IMR-90 (cell line): ENCODE measurements at regions not wholly inside any gene's neighbourhood (a gene's known extent, or its start where the extent isn't known, plus 50 kb on each side); places are given as distances from the start of the nearest gene placed in this dataset.

Experiments used
- ATAC-seq: fragments of 200-7000 bp; cut with Tn5 transposase; 2 replicates; pipeline ENCODE4 v1.9.1; 2020; ENCODE audit warnings: low read depth, mild to moderate bottlenecking, moderate library complexity
- BruUV-seq: library from RNA; stranded (reverse); fragments of 400-500 nt; replicated peaks from 2 replicates; lab custom pipeline; 2021; lab: Mats Ljungman, UMichigan
- CTCF ChIA-PET: fragments of 300-600 bp; formaldehyde crosslinking; extraction: SDS; loops from one replicate; lab custom pipeline; 2021; ENCODE audit warnings: antibody characterized with exemption; lab: Yijun Ruan, JAX
- POLR2A ChIA-PET: fragments of 300-600 bp; sonication (Branson Sonifier 250); formaldehyde crosslinking; loops from one replicate; lab custom pipeline; 2022; ENCODE audit warnings: antibody characterized with exemption; ENCODE audit not compliant: unreplicated experiment; lab: Charles Lee
- DNase-seq: peaks from one replicate; pipeline ENCODE4 v3.0.0; 2013
- H2AFZ ChIP-seq: replicated peaks from 2 replicates; pipeline ENCODE3; 2013; ENCODE audit warnings: low read length, mild to moderate bottlenecking; ENCODE audit not compliant: poor library complexity
- H2AK5ac ChIP-seq: 2 replicates; pipeline ENCODE4 v1.6.1; 2013; ENCODE audit warnings: low read depth, low read length, inconsistent platforms
- H2AK9ac ChIP-seq: replicated peaks from 2 replicates; pipeline ENCODE3; 2013; ENCODE audit warnings: mild to moderate bottlenecking, low read depth, low read length, moderate library complexity; ENCODE audit not compliant: poor library complexity
- H2BK120ac ChIP-seq: 2 replicates; pipeline ENCODE4 v1.6.1; 2013; ENCODE audit warnings: low read depth, low read length, inconsistent platforms
- H2BK15ac ChIP-seq: 3 replicates; pipeline ENCODE4 v1.6.1; 2013; ENCODE audit warnings: low read depth, low read length, inconsistent platforms
- H2BK20ac ChIP-seq: 2 replicates; pipeline ENCODE4 v1.6.1; 2013; ENCODE audit warnings: low read depth, mild to moderate bottlenecking, inconsistent platforms, low read length, moderate library complexity
- H2BK5ac ChIP-seq: 2 replicates; pipeline ENCODE4 v1.6.1; 2013; ENCODE audit warnings: mild to moderate bottlenecking, low read depth, low read length, inconsistent platforms; ENCODE audit not compliant: poor library complexity, severe bottlenecking
- H3K14ac ChIP-seq: replicated peaks from 2 replicates; pipeline ENCODE4 v1.6.1; 2013; ENCODE audit warnings: low read depth, low read length, inconsistent platforms
- H3K18ac ChIP-seq: 2 replicates; pipeline ENCODE4 v1.6.1; 2013; ENCODE audit warnings: low read depth, low read length, control low read depth
- H3K23ac ChIP-seq: 2 replicates; pipeline ENCODE4 v1.6.1; 2013; ENCODE audit warnings: low read depth, low read length, inconsistent platforms
- H3K27ac ChIP-seq: 2 replicates; pipeline ENCODE4 v1.5.1; 2013; ENCODE audit warnings: mild to moderate bottlenecking, control low read depth, low read length; ENCODE audit not compliant: insufficient read depth
- H3K27me3 ChIP-seq: 2 replicates; pipeline ENCODE4 v1.6.1; 2013; ENCODE audit warnings: low read length; ENCODE audit not compliant: control insufficient read depth, insufficient read depth
- H3K36me3 ChIP-seq: 2 replicates; pipeline ENCODE4 v1.6.1; 2013; ENCODE audit warnings: low read length, mixed read lengths; ENCODE audit not compliant: control insufficient read depth, insufficient read depth
- H3K4ac ChIP-seq: 2 replicates; pipeline ENCODE4 v1.6.1; 2013; ENCODE audit warnings: low read depth, low read length, inconsistent platforms
- H3K4me1 ChIP-seq: 2 replicates; pipeline ENCODE4 v1.6.1; 2013; ENCODE audit warnings: low read length, mixed read lengths; ENCODE audit not compliant: control insufficient read depth, insufficient read depth
- H3K4me2 ChIP-seq: 2 replicates; pipeline ENCODE4 v1.6.1; 2013; ENCODE audit warnings: low read depth, mild to moderate bottlenecking, control low read depth, low read length, moderate library complexity
- H3K4me3 ChIP-seq: 2 replicates; pipeline ENCODE4 v1.5.1; 2013; ENCODE audit warnings: low read depth, mild to moderate bottlenecking, control low read depth, low read length, moderate library complexity; ENCODE audit not compliant: insufficient read depth
- H3K56ac ChIP-seq: 2 replicates; pipeline ENCODE4 v1.6.1; 2013; ENCODE audit warnings: low read length, inconsistent platforms; ENCODE audit not compliant: insufficient read depth; ENCODE audit errors: extremely low read depth
- H3K79me1 ChIP-seq, 2 experiments: 2 replicates each; pipeline ENCODE4 v1.6.1; 2013; ENCODE audit warnings: low read length in 2 of 2, inconsistent platforms in 1 of 2, low read depth in 1 of 2
- H3K9ac ChIP-seq: 2 replicates; pipeline ENCODE4 v1.6.1; 2013; ENCODE audit warnings: low read depth, low read length, control low read depth
- H3K9me1 ChIP-seq: 2 replicates; pipeline ENCODE4 v1.6.1; 2013; ENCODE audit warnings: low read length, inconsistent platforms; ENCODE audit not compliant: insufficient read depth
- H3K9me3 ChIP-seq: 2 replicates; pipeline ENCODE4 v1.6.1; 2013; ENCODE audit warnings: low read length; ENCODE audit not compliant: control insufficient read depth, insufficient read depth
- H4K20me1 ChIP-seq: 2 replicates; pipeline ENCODE4 v1.6.1; 2013; ENCODE audit warnings: low read length, inconsistent platforms; ENCODE audit not compliant: insufficient read depth
- H4K5ac ChIP-seq: 2 replicates; pipeline ENCODE4 v1.6.1; 2013; ENCODE audit warnings: mild to moderate bottlenecking, low read depth, low read length, control low read depth
- H4K8ac ChIP-seq, 2 experiments: 2 replicates each; pipeline ENCODE4 v1.6.1; 2013; ENCODE audit warnings: low read depth in 2 of 2, low read length in 2 of 2, control low read depth in 1 of 2, inconsistent platforms in 1 of 2
- H4K91ac ChIP-seq: 2 replicates; pipeline ENCODE4 v1.6.1; 2013; ENCODE audit warnings: low read depth, low read length, inconsistent platforms; ENCODE audit not compliant: insufficient read depth
- BHLHE40 ChIP-seq: fragments of 150-350 bp; IDR thresholded peaks from 2 replicates; pipeline ENCODE4 v1.6.1; 2016; ENCODE audit warnings: mild to moderate bottlenecking, low read depth, low read length
- CEBPB ChIP-seq: IDR thresholded peaks from 2 replicates; pipeline ENCODE4 v1.6.1; 2012; ENCODE audit warnings: low read depth, low read length, improper control_type of control experiment
- CHD1 ChIP-seq: IDR thresholded peaks from 2 replicates; pipeline ENCODE4 v1.6.1; 2012; ENCODE audit warnings: low read depth, low read length, improper control_type of control experiment
- FOS ChIP-seq: fragments of 150-350 bp; IDR thresholded peaks from 2 replicates; pipeline ENCODE4 v1.6.1; 2016; ENCODE audit warnings: low read depth, low read length
- MAFK ChIP-seq: IDR thresholded peaks from 2 replicates; pipeline ENCODE4 v1.6.1; 2012; ENCODE audit warnings: low read depth, low read length, improper control_type of control experiment
- MAZ ChIP-seq: IDR thresholded peaks from 2 replicates; pipeline ENCODE4 v1.6.1; 2012; ENCODE audit warnings: low read depth, mild to moderate bottlenecking, low read length, improper control_type of control experiment, moderate library complexity, borderline replicate concordance
- MXI1 ChIP-seq: IDR thresholded peaks from 2 replicates; pipeline ENCODE4 v1.6.1; 2012; ENCODE audit warnings: low read depth, mild to moderate bottlenecking, low read length, moderate library complexity, borderline replicate concordance
- NFE2L2 ChIP-seq: fragments of 150-350 bp; IDR thresholded peaks from 2 replicates; pipeline ENCODE4 v1.6.1; 2016; ENCODE audit warnings: low read depth, mild to moderate bottlenecking, low read length
- POLR2A ChIP-seq: IDR thresholded peaks from 2 replicates; pipeline ENCODE4 v1.6.1; 2012; ENCODE audit warnings: mild to moderate bottlenecking, low read depth, low read length
- RAD21 ChIP-seq: IDR thresholded peaks from 2 replicates; pipeline ENCODE4 v1.6.1; 2012; ENCODE audit warnings: low read length, improper control_type of control experiment
- RCOR1 ChIP-seq: IDR thresholded peaks from 2 replicates; pipeline ENCODE4 v1.6.1; 2012; ENCODE audit warnings: mild to moderate bottlenecking, low read length, improper control_type of control experiment; ENCODE audit not compliant: insufficient replicate concordance
- RFX5 ChIP-seq: IDR thresholded peaks from 2 replicates; pipeline ENCODE4 v1.8.0; 2012; ENCODE audit warnings: low read depth, mild to moderate bottlenecking, low read length, moderate library complexity
- SMC3 ChIP-seq: fragments of 150-350 bp; IDR thresholded peaks from 2 replicates; pipeline ENCODE4 v1.6.1; 2016; ENCODE audit warnings: low read depth, mild to moderate bottlenecking, antibody characterized with exemption, low read length, moderate library complexity
- WGBS, 2 experiments: methylation state at CpG; one replicate each; pipeline versions ENCODE4 v1.1.5 to v1.1.7; 2013; ENCODE audit warnings: missing lambda C conversion rate in 2 of 2; ENCODE audit not compliant: insufficient read length in 1 of 2; ENCODE audit errors: extremely low coverage in 2 of 2; 5-methylcytosine and 5-hydroxymethylcytosine counted together
- dilution Hi-C: fragments of 300-500 bp; cut with HindIII; formaldehyde crosslinking; loops from one replicate; pipeline ENCODE4 v1.14.3; 2018; ENCODE audit warnings: low sequenced_read_pairs; ENCODE audit not compliant: unreplicated experiment
- in situ Hi-C: fragments of 300-500 bp; cut with MboI; formaldehyde crosslinking; loops from 3 replicates; pipeline ENCODE4 v1.14.3; 2019; ENCODE audit warnings: low sequenced_read_pairs, inconsistent platforms, mixed read lengths
- intact Hi-C: fragments of 100-400 bp; cut with micrococcal nuclease; formaldehyde crosslinking; loops from 2 replicates; pipeline ENCODE4 v1.10.0; 2022
- TF ChIP-seq, protein P1 (sequence below): fragments of 150-350 bp; IDR thresholded peaks from 2 replicates; pipeline ENCODE4 v1.6.1; 2017; ENCODE audit warnings: mild to moderate bottlenecking, antibody characterized with exemption, low read length, low read depth
- TF ChIP-seq, protein P2 (sequence below): fragments of 150-350 bp; IDR thresholded peaks from 2 replicates; pipeline ENCODE4 v1.6.1; 2016; ENCODE audit warnings: low read depth, mild to moderate bottlenecking, low read length, moderate library complexity, borderline replicate concordance
- TF ChIP-seq, protein P3 (sequence below): conservative IDR thresholded peaks from 2 replicates; pipeline ENCODE4 v1.5.1; 2012; ENCODE audit warnings: mild to moderate bottlenecking, low read depth, low read length, improper control_type of control experiment

DNA sequence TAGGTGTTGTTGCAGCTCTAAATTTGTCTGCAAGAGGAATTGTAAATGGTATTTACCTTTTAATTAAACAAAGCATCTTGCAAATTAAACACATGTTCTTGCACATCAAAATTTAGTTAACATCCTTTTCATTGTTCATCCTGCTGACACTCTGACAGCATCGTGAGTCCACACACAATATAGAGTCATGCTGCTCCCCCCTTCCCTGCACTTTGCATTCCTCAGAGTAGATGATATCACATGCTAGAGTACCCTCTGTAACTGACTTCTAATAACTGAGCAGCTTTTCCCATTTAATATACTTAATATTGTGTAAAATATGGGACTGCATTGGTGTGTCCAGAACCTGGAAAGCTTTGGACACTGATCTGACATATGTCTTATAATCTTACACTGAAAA, 138.8 kb upstream of the DPYD start:
- no peak overlapping the region for H3K4ac ChIP-seq
- H2BK5ac ChIP-seq = no peak overlapping the region
- H3K79me1 ChIP-seq = no peaks in the 10 kb centered on the region
- H3K56ac ChIP-seq = no peak overlapping the region
- H2BK120ac ChIP-seq = no peak overlapping the region
- no peaks in the 10 kb centered on the region for H3K27me3 ChIP-seq
- no peaks in the 10 kb centered on the region for H4K20me1 ChIP-seq
- intact Hi-C loops (loop anchor here (5.0 kb wide), 1 partner anchor 393 kb away; no protein-coding TSS in a partner anchor), dilution Hi-C loops (no loop called here), in situ Hi-C loops (loop anchor here (10.0 kb wide), 1 partner anchor 1095 kb away; no protein-coding TSS in a partner anchor)
- CTCF ChIA-PET = interaction anchor here (1.1 to 1.2 kb wide), 2 partner anchors 12 to 15 kb away, joined by 3 to 4 read pairs; no protein-coding TSS in a partner anchor
- H3K36me3 ChIP-seq = no peaks in the 10 kb centered on the region
- H3K4me1 ChIP-seq = no peaks in the 10 kb centered on the region
- POLR2A ChIA-PET = no interaction called here
- no peak overlapping the region for H3K4me2 ChIP-seq
- no peak overlapping the region for H2AK5ac ChIP-seq
- H3K23ac ChIP-seq = no peak overlapping the region
- H3K9me3 ChIP-seq = no peaks in the 10 kb centered on the region
- H3K9ac ChIP-seq = no peak overlapping the region
- no peak overlapping the region for H4K91ac ChIP-seq
- H2AFZ ChIP-seq = no peak overlapping the region
- DNase-seq (peak; percentile 57), ATAC-seq (0 out of 2 replicates have a peak, but pooled peaks have one; percentile 51)
- no peak overlapping the region for H2AK9ac ChIP-seq
- TF ChIP-seq MXI1 (no peak), CHD1 (no peak), CEBPB (no peak), NFE2L2 (no peak), MAFK (no peak), BHLHE40 (no peak), POLR2A (no peak), RFX5 (no peak), MAZ (no peak), FOS (no peak), RCOR1 (no peak), SMC3 (no peak), RAD21 (no peak)
- TF ChIP-seq, protein P1, sequence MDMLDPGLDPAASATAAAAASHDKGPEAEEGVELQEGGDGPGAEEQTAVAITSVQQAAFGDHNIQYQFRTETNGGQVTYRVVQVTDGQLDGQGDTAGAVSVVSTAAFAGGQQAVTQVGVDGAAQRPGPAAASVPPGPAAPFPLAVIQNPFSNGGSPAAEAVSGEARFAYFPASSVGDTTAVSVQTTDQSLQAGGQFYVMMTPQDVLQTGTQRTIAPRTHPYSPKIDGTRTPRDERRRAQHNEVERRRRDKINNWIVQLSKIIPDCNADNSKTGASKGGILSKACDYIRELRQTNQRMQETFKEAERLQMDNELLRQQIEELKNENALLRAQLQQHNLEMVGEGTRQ = no peak
- TF ChIP-seq, protein P2, sequence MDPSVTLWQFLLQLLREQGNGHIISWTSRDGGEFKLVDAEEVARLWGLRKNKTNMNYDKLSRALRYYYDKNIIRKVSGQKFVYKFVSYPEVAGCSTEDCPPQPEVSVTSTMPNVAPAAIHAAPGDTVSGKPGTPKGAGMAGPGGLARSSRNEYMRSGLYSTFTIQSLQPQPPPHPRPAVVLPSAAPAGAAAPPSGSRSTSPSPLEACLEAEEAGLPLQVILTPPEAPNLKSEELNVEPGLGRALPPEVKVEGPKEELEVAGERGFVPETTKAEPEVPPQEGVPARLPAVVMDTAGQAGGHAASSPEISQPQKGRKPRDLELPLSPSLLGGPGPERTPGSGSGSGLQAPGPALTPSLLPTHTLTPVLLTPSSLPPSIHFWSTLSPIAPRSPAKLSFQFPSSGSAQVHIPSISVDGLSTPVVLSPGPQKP = no peak
- TF ChIP-seq, protein P3, sequence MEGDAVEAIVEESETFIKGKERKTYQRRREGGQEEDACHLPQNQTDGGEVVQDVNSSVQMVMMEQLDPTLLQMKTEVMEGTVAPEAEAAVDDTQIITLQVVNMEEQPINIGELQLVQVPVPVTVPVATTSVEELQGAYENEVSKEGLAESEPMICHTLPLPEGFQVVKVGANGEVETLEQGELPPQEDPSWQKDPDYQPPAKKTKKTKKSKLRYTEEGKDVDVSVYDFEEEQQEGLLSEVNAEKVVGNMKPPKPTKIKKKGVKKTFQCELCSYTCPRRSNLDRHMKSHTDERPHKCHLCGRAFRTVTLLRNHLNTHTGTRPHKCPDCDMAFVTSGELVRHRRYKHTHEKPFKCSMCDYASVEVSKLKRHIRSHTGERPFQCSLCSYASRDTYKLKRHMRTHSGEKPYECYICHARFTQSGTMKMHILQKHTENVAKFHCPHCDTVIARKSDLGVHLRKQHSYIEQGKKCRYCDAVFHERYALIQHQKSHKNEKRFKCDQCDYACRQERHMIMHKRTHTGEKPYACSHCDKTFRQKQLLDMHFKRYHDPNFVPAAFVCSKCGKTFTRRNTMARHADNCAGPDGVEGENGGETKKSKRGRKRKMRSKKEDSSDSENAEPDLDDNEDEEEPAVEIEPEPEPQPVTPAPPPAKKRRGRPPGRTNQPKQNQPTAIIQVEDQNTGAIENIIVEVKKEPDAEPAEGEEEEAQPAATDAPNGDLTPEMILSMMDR = no peak
- H3K9me1 ChIP-seq = no peaks in the 10 kb centered on the region
- WGBS, 2 experiments = no CpG with 5 or more reads among the region's 1 CpG
- no peak overlapping the region for H3K27ac ChIP-seq
- H4K8ac ChIP-seq = no peak overlapping the region
- no peak overlapping the region for H2BK20ac ChIP-seq
- no peak overlapping the region for H2BK15ac ChIP-seq
- no peak overlapping the region for H3K14ac ChIP-seq
- no peak overlapping the region for H4K5ac ChIP-seq
- BruUV-seq = no TSS peak
- no peak overlapping the region for H3K18ac ChIP-seq
- no peak overlapping the region for H3K4me3 ChIP-seq
